Ectodermal cell (in vitro differentiated cells): ENCODE measurements at regions not wholly inside any gene's neighbourhood (a gene's known extent, or its start where the extent isn't known, plus 50 kb on each side); places are given as distances from the start of the nearest gene placed in this dataset.

Experiments used
- H3K27ac ChIP-seq: 2 replicates; pipeline ENCODE4 v1.7.0; 2013; ENCODE audit warnings: mild to moderate bottlenecking, low read depth, low read length; ENCODE audit not compliant: insufficient read depth, poor library complexity, severe bottlenecking
- H3K27me3 ChIP-seq: 2 replicates; pipeline ENCODE4 v1.7.0; 2013; ENCODE audit warnings: mild to moderate bottlenecking, low read length; ENCODE audit not compliant: insufficient read depth, control insufficient read depth, poor library complexity, severe bottlenecking
- H3K36me3 ChIP-seq: one replicate; pipeline ENCODE4 v1.7.0; 2013; ENCODE audit warnings: low read length; ENCODE audit not compliant: control insufficient read depth, insufficient read depth
- H3K4me1 ChIP-seq: one replicate; pipeline ENCODE4 v1.7.0; 2013; ENCODE audit warnings: low read length; ENCODE audit not compliant: control insufficient read depth, insufficient read depth
- H3K4me3 ChIP-seq: 2 replicates; pipeline ENCODE4 v1.7.0; 2013; ENCODE audit warnings: low read depth, low read length, control low read depth; ENCODE audit not compliant: insufficient read depth
- H3K9me3 ChIP-seq: 2 replicates; pipeline ENCODE4 v1.7.0; 2013; ENCODE audit warnings: mild to moderate bottlenecking, low read length, moderate library complexity; ENCODE audit not compliant: control insufficient read depth
- WGBS, 2 experiments: methylation state at CpG; one replicate each; pipeline ENCODE4 v1.1.7; 2013; ENCODE audit warnings: missing lambda C conversion rate in 2 of 2; 5-methylcytosine and 5-hydroxymethylcytosine counted together

- Histone ChIP-seq H3K4me3 (no peak overlapping the region), H3K27me3 (no peaks in the 10 kb centered on the region), H3K9me3 (no peaks in the 10 kb centered on the region), H3K27ac (no peak overlapping the region), H3K36me3 (no peaks in the 10 kb centered on the region), H3K4me1 (peaks cover 8% of the 10 kb centered on the region)
- WGBS, 2 experiments: 89 to 92% methylated on average over 6 of the region's 6 CpGs
Measured at GRCh38 chr2:133843551-133843950, 275.3 kb upstream of the NCKAP5 start.

GRCh38 chr2:133844214-133844892 lies 276.1 kb upstream of the NCKAP5 start:
- no peak overlapping the region for H3K27ac ChIP-seq
- H3K4me1 ChIP-seq: peaks cover 8% of the 10 kb centered on the region
- H3K4me3 ChIP-seq: no peak overlapping the region
- no peaks in the 10 kb centered on the region for H3K36me3 ChIP-seq
- no peaks in the 10 kb centered on the region for H3K27me3 ChIP-seq
- WGBS, 2 experiments: 31 to 38% methylated on average over 9 of the region's 9 CpGs
- H3K9me3 ChIP-seq: no peaks in the 10 kb centered on the region

GRCh38 chr2:133846476-133846875 lies 278.2 kb upstream of the NCKAP5 start:
- Histone ChIP-seq H3K27ac (no peak overlapping the region), H3K4me1 (peaks cover 8% of the 10 kb centered on the region), H3K27me3 (no peaks in the 10 kb centered on the region), H3K9me3 (no peaks in the 10 kb centered on the region), H3K4me3 (no peak overlapping the region), H3K36me3 (no peaks in the 10 kb centered on the region)
- WGBS, 2 experiments: 92 to 93% methylated on average over 4 of the region's 4 CpGs

- Histone ChIP-seq H3K36me3 (no peaks in the 10 kb centered on the region), H3K4me3 (no peak overlapping the region), H3K27me3 (no peaks in the 10 kb centered on the region), H3K4me1 (peaks cover 8% of the 10 kb centered on the region), H3K27ac (no peak overlapping the region), H3K9me3 (no peaks in the 10 kb centered on the region)
- 96 to 97% methylated on average over 5 of the region's 5 CpGs for WGBS, 2 experiments
Measured at GRCh38 chr2:133847591-133847990, 279.3 kb upstream of the NCKAP5 start.

GRCh38 chr2:133848111-133848649 lies 279.9 kb upstream of the NCKAP5 start:
- Histone ChIP-seq H3K27ac (no peak overlapping the region), H3K4me1 (peaks cover 2% of the 10 kb centered on the region), H3K27me3 (no peaks in the 10 kb centered on the region), H3K9me3 (no peaks in the 10 kb centered on the region), H3K36me3 (no peaks in the 10 kb centered on the region), H3K4me3 (no peak overlapping the region)
- WGBS, 2 experiments: 60 to 63% methylated on average over 4 of the region's 4 CpGs

GRCh38 chr2:133849341-133849740 lies 281.1 kb upstream of the NCKAP5 start:
- no peaks in the 10 kb centered on the region for H3K36me3 ChIP-seq
- no peak overlapping the region for H3K4me3 ChIP-seq
- 92 to 96% methylated on average over 1 of the region's 1 CpG for WGBS, 2 experiments
- H3K4me1 ChIP-seq: no peaks in the 10 kb centered on the region
- no peaks in the 10 kb centered on the region for H3K9me3 ChIP-seq
- no peak overlapping the region for H3K27ac ChIP-seq
- H3K27me3 ChIP-seq: no peaks in the 10 kb centered on the region

- Histone ChIP-seq H3K27me3 (no peaks in the 10 kb centered on the region), H3K9me3 (no peaks in the 10 kb centered on the region), H3K36me3 (no peaks in the 10 kb centered on the region), H3K27ac (no peak overlapping the region), H3K4me1 (no peaks in the 10 kb centered on the region), H3K4me3 (no peak overlapping the region)
- WGBS, 2 experiments: 90 to 93% methylated on average over 5 of the region's 5 CpGs
Measured at GRCh38 chr2:133854603-133855200, 286.4 kb upstream of the NCKAP5 start.

GRCh38 chr2:133855526-133855925 lies 287.3 kb upstream of the NCKAP5 start:
- Histone ChIP-seq H3K27me3 (no peaks in the 10 kb centered on the region), H3K27ac (no peak overlapping the region), H3K9me3 (no peaks in the 10 kb centered on the region), H3K4me3 (no peak overlapping the region), H3K4me1 (no peaks in the 10 kb centered on the region), H3K36me3 (no peaks in the 10 kb centered on the region)
- 90 to 94% methylated on average over 4 of the region's 4 CpGs for WGBS, 2 experiments

- H3K27ac ChIP-seq: no peak overlapping the region
- no peaks in the 10 kb centered on the region for H3K36me3 ChIP-seq
- no peaks in the 10 kb centered on the region for H3K9me3 ChIP-seq
- H3K27me3 ChIP-seq: no peaks in the 10 kb centered on the region
- H3K4me1 ChIP-seq: no peaks in the 10 kb centered on the region
- H3K4me3 ChIP-seq: no peak overlapping the region
Measured at GRCh38 chr2:133856678-133857077, 288.4 kb upstream of the NCKAP5 start.

- 91 to 92% methylated on average over 6 of the region's 6 CpGs for WGBS, 2 experiments
- no peak overlapping the region for H3K27ac ChIP-seq
- H3K27me3 ChIP-seq: no peaks in the 10 kb centered on the region
- no peaks in the 10 kb centered on the region for H3K36me3 ChIP-seq
- no peak overlapping the region for H3K4me3 ChIP-seq
- no peaks in the 10 kb centered on the region for H3K4me1 ChIP-seq
- H3K9me3 ChIP-seq: no peaks in the 10 kb centered on the region
Measured at GRCh38 chr2:133859578-133859977, 291.3 kb upstream of the NCKAP5 start.
